DND-41 (cell line): ENCODE measurements at regions not wholly inside any gene's neighbourhood (a gene's known extent, or its start where the extent isn't known, plus 50 kb on each side); places are given as distances from the start of the nearest gene placed in this dataset.

Source experiments
- ATAC-seq: fragments of 200-7000 bp; cut with Tn5 transposase; 3 replicates; pipeline ENCODE4 v1.9.1; 2021; ENCODE audit warnings: low read depth; ENCODE audit not compliant: insufficient read depth
- DNase-seq: peaks from one replicate; pipeline ENCODE4 v3.0.0-alpha.2; 2020
- H2AFZ ChIP-seq: 2 replicates; pipeline ENCODE4 v1.6.0; 2012; ENCODE audit warnings: low read depth, low read length
- H3K27ac ChIP-seq: 2 replicates; pipeline ENCODE4 v1.5.1; 2012; ENCODE audit warnings: low read length, inconsistent platforms
- H3K27me3 ChIP-seq: fragments of 200-600 bp; sonication (generic); 2 replicates; pipeline ENCODE4 v1.6.0; 2012; ENCODE audit warnings: low read length, mild to moderate bottlenecking, inconsistent platforms; ENCODE audit not compliant: insufficient read depth, poor library complexity
- H3K36me3 ChIP-seq: 2 replicates; pipeline ENCODE4 v1.5.1; 2012; ENCODE audit warnings: low read length, inconsistent platforms; ENCODE audit not compliant: insufficient read depth
- H3K4me1 ChIP-seq: 2 replicates; pipeline ENCODE4 v1.5.1; 2012; ENCODE audit warnings: mild to moderate bottlenecking, low read length; ENCODE audit not compliant: insufficient read depth
- H3K4me2 ChIP-seq: 2 replicates; pipeline ENCODE4 v1.6.0; 2012; ENCODE audit warnings: mild to moderate bottlenecking, moderate library complexity, low read length, inconsistent platforms; ENCODE audit not compliant: insufficient read depth
- H3K4me3 ChIP-seq, 2 experiments: fragments of 200-600 bp in 1 of 2; shearing (Covaris generic) in 1 of 2; 2 replicates each; pipeline ENCODE4 v1.5.1; 2012 to 2016; ENCODE audit warnings: inconsistent platforms in 2 of 2, low read length in 2 of 2, mild to moderate bottlenecking in 2 of 2, low read depth in 1 of 2, moderate library complexity in 1 of 2
- H3K79me2 ChIP-seq: 2 replicates; pipeline ENCODE4 v1.6.0; 2012; ENCODE audit warnings: low read length, inconsistent platforms; ENCODE audit not compliant: insufficient read depth
- H3K9ac ChIP-seq: 2 replicates; pipeline ENCODE4 v1.6.0; 2012; ENCODE audit warnings: low read depth, mild to moderate bottlenecking, inconsistent platforms, low read length, moderate library complexity
- H3K9me3 ChIP-seq: 2 replicates; pipeline ENCODE4 v1.5.1; 2012; ENCODE audit warnings: low read length, moderate library complexity, mild to moderate bottlenecking, inconsistent platforms; ENCODE audit not compliant: insufficient read depth, severe bottlenecking
- H4K20me1 ChIP-seq: 2 replicates; pipeline ENCODE4 v1.6.0; 2012; ENCODE audit warnings: low read length; ENCODE audit not compliant: insufficient read depth
- EZH2 ChIP-seq: IDR thresholded peaks from 3 replicates; pipeline ENCODE4 v1.6.1; 2012; ENCODE audit warnings: borderline replicate concordance, low read depth, mild to moderate bottlenecking, moderate library complexity, low read length, inconsistent platforms; ENCODE audit not compliant: severe bottlenecking
- TF ChIP-seq, protein P1 (sequence below): IDR thresholded peaks from 2 replicates; pipeline ENCODE4 v1.5.1; 2012; ENCODE audit warnings: borderline replicate concordance, low read length, moderate library complexity, mild to moderate bottlenecking; ENCODE audit not compliant: poor library complexity, severe bottlenecking; ENCODE audit errors: extremely low read depth

DNA sequence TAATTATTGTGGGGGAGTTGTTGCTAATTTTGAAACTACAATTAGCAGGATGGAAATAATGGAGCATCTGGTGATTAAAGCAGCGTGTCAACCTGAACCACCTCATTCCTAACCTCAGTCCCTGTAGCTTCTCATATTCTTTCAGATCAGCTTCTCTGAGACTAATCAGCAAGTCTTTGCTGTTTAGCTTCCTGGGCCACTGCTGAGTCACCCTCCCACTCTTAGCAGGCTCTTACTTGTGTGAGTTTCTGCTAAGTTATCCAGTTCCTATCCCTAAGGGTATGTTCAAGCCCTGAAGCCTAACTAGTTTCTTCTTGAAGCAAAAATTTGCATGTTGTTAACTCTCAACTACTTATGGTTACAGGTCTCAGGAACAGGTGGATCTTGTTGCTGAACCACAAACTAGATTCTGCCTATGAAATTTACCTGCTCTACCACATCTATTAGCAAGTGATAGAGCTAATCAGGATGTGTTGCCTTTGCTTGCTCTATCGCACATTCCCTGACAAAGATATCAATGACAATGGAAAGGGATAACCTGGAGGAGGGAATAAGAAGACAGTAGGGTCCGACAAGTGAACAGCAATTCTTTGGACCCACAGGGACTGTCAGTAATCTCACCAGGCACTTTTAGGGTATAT, 134.2 kb downstream of the EIF4E start:
- Histone ChIP-seq H3K27ac (no peak overlapping the region), H3K9ac (no peak overlapping the region), H3K27me3 (no peaks in the 10 kb centered on the region), H2AFZ (peak overlapping the region; percentile 12; the same call in 1 of the 2 replicates), H4K20me1 (no peaks in the 10 kb centered on the region), H3K4me3 (no peak overlapping the region), H3K4me1 (no peaks in the 10 kb centered on the region; the same call in 1 of the 2 replicates), H3K36me3 (no peaks in the 10 kb centered on the region), H3K4me2 (no peak overlapping the region), H3K79me2 (no peaks in the 10 kb centered on the region), H3K9me3 (no peaks in the 10 kb centered on the region)
- DNase-seq (no peak), ATAC-seq (no peak)
- no peak for TF ChIP-seq EZH2
- TF ChIP-seq, protein P1, sequence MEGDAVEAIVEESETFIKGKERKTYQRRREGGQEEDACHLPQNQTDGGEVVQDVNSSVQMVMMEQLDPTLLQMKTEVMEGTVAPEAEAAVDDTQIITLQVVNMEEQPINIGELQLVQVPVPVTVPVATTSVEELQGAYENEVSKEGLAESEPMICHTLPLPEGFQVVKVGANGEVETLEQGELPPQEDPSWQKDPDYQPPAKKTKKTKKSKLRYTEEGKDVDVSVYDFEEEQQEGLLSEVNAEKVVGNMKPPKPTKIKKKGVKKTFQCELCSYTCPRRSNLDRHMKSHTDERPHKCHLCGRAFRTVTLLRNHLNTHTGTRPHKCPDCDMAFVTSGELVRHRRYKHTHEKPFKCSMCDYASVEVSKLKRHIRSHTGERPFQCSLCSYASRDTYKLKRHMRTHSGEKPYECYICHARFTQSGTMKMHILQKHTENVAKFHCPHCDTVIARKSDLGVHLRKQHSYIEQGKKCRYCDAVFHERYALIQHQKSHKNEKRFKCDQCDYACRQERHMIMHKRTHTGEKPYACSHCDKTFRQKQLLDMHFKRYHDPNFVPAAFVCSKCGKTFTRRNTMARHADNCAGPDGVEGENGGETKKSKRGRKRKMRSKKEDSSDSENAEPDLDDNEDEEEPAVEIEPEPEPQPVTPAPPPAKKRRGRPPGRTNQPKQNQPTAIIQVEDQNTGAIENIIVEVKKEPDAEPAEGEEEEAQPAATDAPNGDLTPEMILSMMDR = no peak

DNA sequence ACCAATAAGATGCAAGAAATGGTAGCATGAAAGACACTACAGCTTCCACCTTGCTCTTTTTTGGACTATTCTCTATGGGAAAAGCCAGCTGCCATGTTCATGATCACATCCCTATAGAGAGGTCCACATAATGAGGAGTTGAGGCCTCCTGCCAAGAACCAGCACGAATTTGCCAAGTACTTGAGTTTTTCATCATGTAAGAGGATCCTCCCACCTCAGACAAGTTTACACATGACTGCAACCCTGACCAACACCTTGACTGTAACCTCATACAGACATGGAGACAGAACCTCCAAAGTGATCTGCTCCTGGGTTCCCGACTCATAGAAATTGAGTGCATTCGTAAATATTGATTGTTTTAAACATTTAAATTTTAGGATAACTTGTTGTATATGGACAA, 135.2 kb upstream of the TSPAN5 start:
- H2AFZ ChIP-seq = no peak overlapping the region
- H3K36me3 ChIP-seq = no peaks in the 10 kb centered on the region
- no peak overlapping the region for H3K9ac ChIP-seq
- no peaks in the 10 kb centered on the region for H3K27me3 ChIP-seq
- H3K4me2 ChIP-seq = no peak overlapping the region
- no peak overlapping the region for H3K4me3 ChIP-seq
- TF ChIP-seq, protein P1 = no peak
- no peak for TF ChIP-seq EZH2
- no peaks in the 10 kb centered on the region for H3K9me3 ChIP-seq
- DNase-seq (no peak), ATAC-seq (no peak)
- no peaks in the 10 kb centered on the region for H4K20me1 ChIP-seq
- H3K79me2 ChIP-seq = no peaks in the 10 kb centered on the region
- no peak overlapping the region for H3K27ac ChIP-seq
- no peaks in the 10 kb centered on the region; the same call in 1 of the 2 replicates for H3K4me1 ChIP-seq

DNA sequence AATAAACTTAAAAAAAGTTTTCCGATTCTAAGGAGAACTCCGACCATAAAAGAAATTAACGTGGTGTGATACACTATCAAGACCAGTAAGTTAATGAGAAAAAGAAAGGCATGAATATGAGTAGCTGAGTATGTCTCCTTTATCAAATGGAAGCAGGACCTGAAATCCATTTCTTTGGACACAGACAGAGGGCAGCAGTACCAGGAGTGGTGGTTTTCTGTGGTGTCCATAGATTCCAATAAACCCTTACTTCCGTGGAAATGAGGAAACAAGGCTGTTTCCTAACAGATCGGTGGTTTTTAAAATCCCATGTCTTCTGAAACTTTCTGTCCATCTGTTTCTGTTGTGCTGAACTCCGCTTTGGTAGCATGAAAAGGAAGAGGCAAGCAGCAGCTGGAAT, 128.5 kb upstream of the TSPAN5 start:
- no peak overlapping the region for H3K4me3 ChIP-seq
- H2AFZ ChIP-seq = no peak overlapping the region
- ATAC-seq (no peak), DNase-seq (no peak)
- no peaks in the 10 kb centered on the region for H3K9me3 ChIP-seq
- H3K27me3 ChIP-seq = no peaks in the 10 kb centered on the region
- no peaks in the 10 kb centered on the region for H3K36me3 ChIP-seq
- TF ChIP-seq EZH2 = no peak
- TF ChIP-seq, protein P1 = no peak
- no peak overlapping the region for H3K9ac ChIP-seq
- no peak overlapping the region for H3K4me2 ChIP-seq
- no peaks in the 10 kb centered on the region for H3K79me2 ChIP-seq
- no peaks in the 10 kb centered on the region for H4K20me1 ChIP-seq
- H3K27ac ChIP-seq = no peak overlapping the region
- no peaks in the 10 kb centered on the region; the same call in 1 of the 2 replicates for H3K4me1 ChIP-seq
